K562 (cell line): ENCODE measurements at regions not wholly inside any gene's neighbourhood (a gene's known extent, or its start where the extent isn't known, plus 50 kb on each side); places are given as distances from the start of the nearest gene placed in this dataset.

Source experiments
- CTCF ChIP-seq, 3 experiments: IDR thresholded peaks in 2 of 3; conservative IDR thresholded peaks in 1 of 3; 2 replicates each; pipeline ENCODE4 v1.5.1; 2011 to 2012; ENCODE audit warnings: low read length in 3 of 3, mild to moderate bottlenecking in 3 of 3, control low read depth in 2 of 3, improper control_type of control experiment in 1 of 3, inconsistent platforms in 1 of 3, low read depth in 1 of 3, mixed read lengths in 1 of 3, moderate library complexity in 1 of 3; ENCODE audit not compliant: insufficient read depth in 2 of 3
- GABPA ChIP-seq: fragments of 200-800 bp; sonication (Bioruptor generic); conservative IDR thresholded peaks from 2 replicates; pipeline ENCODE4 v1.6.1; 2016; ENCODE audit warnings: low read depth, missing genetic modification characterization, missing compliant biosample characterization
- GTF2F1 ChIP-seq: IDR thresholded peaks from 2 replicates; pipeline ENCODE4 v1.6.1; 2011; ENCODE audit warnings: low read depth, low read length, improper control_type of control experiment
- HDAC3 ChIP-seq: fragments of 450-650 bp; IDR thresholded peaks from 2 replicates; pipeline ENCODE4 v1.6.1; 2018; ENCODE audit warnings: borderline replicate concordance, mild to moderate bottlenecking, moderate library complexity; ENCODE audit not compliant: partially characterized antibody
- MAFK ChIP-seq: IDR thresholded peaks from 2 replicates; pipeline ENCODE4 v1.6.1; 2011; ENCODE audit warnings: low read length, improper control_type of control experiment
- MTA3 ChIP-seq: fragments of 450-650 bp; formaldehyde crosslinking; IDR thresholded peaks from 2 replicates; pipeline ENCODE4 v1.6.1; 2017; ENCODE audit warnings: mild to moderate bottlenecking, borderline replicate concordance
- NFXL1 ChIP-seq: fragments of 450-650 bp; formaldehyde crosslinking; IDR thresholded peaks from 2 replicates; pipeline ENCODE4 v1.4.0; 2021; ENCODE audit warnings: mild to moderate bottlenecking
- POLR2AphosphoS2 ChIP-seq: IDR thresholded peaks from 2 replicates; pipeline ENCODE4 v1.6.1; 2012; ENCODE audit warnings: low read length, improper control_type of control experiment
- PTRF ChIP-seq: fragments of 450-650 bp; IDR thresholded peaks from 2 replicates; pipeline ENCODE4 v1.6.1; 2016; ENCODE audit warnings: mild to moderate bottlenecking, missing genetic modification characterization, missing compliant biosample characterization
- RAD21 ChIP-seq, 2 experiments: fragments of 250-450 bp in 1 of 2; fragments of 450-650 bp in 1 of 2; sonication (Bioruptor Pico) in 1 of 2; formaldehyde crosslinking in 1 of 2; IDR thresholded peaks in 1 of 2; conservative IDR thresholded peaks in 1 of 2; 2 replicates each; pipeline versions ENCODE4 v1.4.0 to v1.8.0; 2020 to 2022; ENCODE audit warnings: mild to moderate bottlenecking in 2 of 2, moderate library complexity in 1 of 2
- RBFOX2 ChIP-seq: fragments of 200-400 bp; formaldehyde crosslinking; IDR thresholded peaks from 2 replicates; pipeline ENCODE4 v1.6.1; 2017; ENCODE audit warnings: low read depth, mild to moderate bottlenecking, low read length, moderate library complexity
- SP1 ChIP-seq: sonication (generic); formaldehyde crosslinking; IDR thresholded peaks from 2 replicates; pipeline ENCODE4 v1.8.1; 2022; ENCODE audit warnings: mild to moderate bottlenecking, missing genetic modification reagents
- YY1 ChIP-seq, 3 experiments: IDR thresholded peaks; 2 replicates each; pipeline ENCODE4 v1.6.1; 2011; ENCODE audit warnings: low read length in 2 of 3, mild to moderate bottlenecking in 2 of 3, moderate library complexity in 2 of 3, borderline replicate concordance in 1 of 3, control low read depth in 1 of 3, low read depth in 1 of 3; ENCODE audit not compliant: insufficient read depth in 3 of 3, insufficient replicate concordance in 2 of 3, control insufficient read depth in 1 of 3, insufficient read length in 1 of 3; ENCODE audit errors: extremely low read depth in 1 of 3

GRCh38 chr12:73374360-73374759 is 1102.2 kb downstream of the TRHDE start:
- TF ChIP-seq NFXL1 (CRISPR knock-in tag), result no peak
- no peak for TF ChIP-seq RBFOX2
- TF ChIP-seq GTF2F1, result no peak
- peak; percentile 9; the same call in 1 of the 2 replicates for TF ChIP-seq MAFK
- TF ChIP-seq HDAC3, result no peak
- no peak for TF ChIP-seq PTRF (tag)
- no peak for TF ChIP-seq GABPA (tag)
- TF ChIP-seq SP1 (CRISPR knock-in tag), result no peak
- no peak for TF ChIP-seq MTA3
- TF ChIP-seq YY1 (IDR thresholded peaks at IDR 0.05; ENCODE audit: borderline replicate concordance in 1 of 3, control insufficient read depth in 1 of 3, extremely low read depth in 1 of 3, insufficient read depth in 3 of 3, insufficient read length in 1 of 3, insufficient replicate concordance in 2 of 3, low read depth in 1 of 3, low read length in 2 of 3), result no peak
- TF ChIP-seq CTCF (IDR thresholded peaks at IDR 0.05 in 2 of 3, conservative IDR thresholded peaks at IDR 0.05 in 1 of 3; ENCODE audit: insufficient read depth in 2 of 3, low read depth in 1 of 3, low read length in 3 of 3), result no peak
- TF ChIP-seq RAD21 (CRISPR knock-in tag; conservative IDR thresholded peaks at IDR 0.05 in 1 of 2, IDR thresholded peaks at IDR 0.05 in 1 of 2), result no peak
- no peak for TF ChIP-seq POLR2AphosphoS2
